DMS 273 (cell line): ENCODE measurements at regions not wholly inside any gene's neighbourhood (a gene's known extent, or its start where the extent isn't known, plus 50 kb on each side); places are given as distances from the start of the nearest gene placed in this dataset.
"Not testable (repeated sequence)": the region's sequence is repeated elsewhere in the genome, so short reads cannot be mapped to it uniquely, and the experiment has no call there.

Experiments used
- DNase-seq: peaks from one replicate; lab custom pipeline; 2025; ENCODE audit not compliant: unreplicated experiment; lab: John Stamatoyannopoulos, UW

GRCh38 chr10:90229486-90229885 lies 528.1 kb downstream of the KIF20B start:
- no peak for DNase-seq

DNA sequence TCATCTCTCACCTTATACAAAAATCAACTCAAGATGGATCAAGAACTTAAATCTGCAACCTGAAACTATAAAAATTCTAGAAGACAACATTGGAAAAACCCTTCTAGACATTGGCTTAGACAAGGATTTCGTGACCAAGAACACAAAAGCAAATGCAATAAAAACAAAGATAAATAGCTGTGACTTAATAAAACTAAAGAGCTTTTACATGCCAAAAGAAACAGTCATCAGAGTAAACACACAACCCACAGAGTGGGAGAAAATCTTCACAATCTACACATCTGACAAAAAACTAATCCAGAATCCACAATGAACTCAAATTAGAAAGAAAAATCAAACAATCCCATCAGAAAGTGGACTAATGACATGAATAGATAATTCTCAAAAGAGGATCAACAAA lies 532.4 kb downstream of the KIF20B start:
- DNase-seq = not testable (repeated sequence)

- DNase-seq = no peak
Measured at GRCh38 chr10:90245623-90246022, 544.2 kb downstream of the KIF20B start.

- not testable (repeated sequence) for DNase-seq
Measured at GRCh38 chr10:90250784-90251183, 549.4 kb downstream of the KIF20B start.

DNA sequence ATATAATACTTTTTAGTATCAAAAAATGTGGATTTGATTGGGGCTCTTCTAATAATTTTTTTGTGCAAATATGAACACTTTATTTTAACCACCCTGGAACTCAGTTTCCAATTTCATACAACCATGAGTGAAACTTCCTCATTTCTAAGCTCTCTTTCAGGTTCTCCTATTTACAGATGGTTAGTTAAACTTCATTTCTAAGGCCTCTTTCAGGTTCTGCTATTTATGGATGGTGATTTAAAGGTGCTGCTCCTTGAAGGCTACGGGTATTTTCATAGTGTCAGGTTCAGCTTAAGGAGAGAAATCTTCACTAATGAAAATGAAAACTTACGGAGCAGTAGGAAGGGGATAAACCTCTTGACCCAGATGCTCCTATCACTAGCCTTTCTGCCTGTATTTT lies 568.3 kb downstream of the KIF20B start:
- no peak for DNase-seq

DNA sequence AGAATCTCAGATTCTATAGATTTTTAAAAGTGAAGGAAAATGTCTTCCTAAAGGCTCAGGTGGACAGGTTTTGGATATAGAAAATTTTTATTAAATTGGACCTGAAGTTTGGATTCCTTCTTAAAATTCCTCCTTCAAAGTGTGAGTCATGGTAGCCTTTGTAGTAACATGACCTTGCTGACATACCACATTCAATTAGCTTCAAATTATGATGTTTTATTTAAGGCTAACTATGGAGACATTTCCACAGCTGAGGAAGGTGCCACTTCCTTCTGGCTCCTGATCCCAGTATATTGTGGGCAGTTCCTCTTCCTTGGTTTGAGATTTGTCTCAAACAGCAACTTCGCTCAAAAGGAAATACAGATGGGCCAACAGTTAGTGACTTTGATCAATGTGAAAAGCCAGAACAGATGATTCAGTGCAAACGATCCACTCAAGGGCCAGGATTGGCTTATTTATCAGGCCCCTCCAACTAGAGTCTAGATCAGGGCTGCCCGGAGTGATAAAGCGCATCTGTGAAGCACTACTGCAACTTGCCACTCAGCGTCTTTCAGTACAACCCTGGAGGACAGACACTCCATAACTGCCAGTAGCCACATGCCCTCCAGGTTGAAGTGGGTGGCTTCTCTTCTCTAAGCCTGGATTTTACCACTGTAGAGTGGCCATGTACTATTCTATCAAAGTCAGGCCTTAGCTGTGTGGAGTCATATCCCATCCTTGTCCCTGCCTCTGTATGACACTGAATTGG lies 573.5 kb downstream of the KIF20B start:
- DNase-seq = no peak

- peak; percentile 0 for DNase-seq
Measured at GRCh38 chr10:90276894-90277475, 575.6 kb downstream of the KIF20B start.

- DNase-seq = no peak
Measured at GRCh38 chr10:90286406-90286805, 571.4 kb downstream of the HTR7 start.

- DNase-seq = no peak
Measured at GRCh38 chr10:90286941-90287340, 570.9 kb downstream of the HTR7 start.

GRCh38 chr10:90288391-90288933 lies 569.4 kb downstream of the HTR7 start:
- DNase-seq = peak; percentile 1

DNA sequence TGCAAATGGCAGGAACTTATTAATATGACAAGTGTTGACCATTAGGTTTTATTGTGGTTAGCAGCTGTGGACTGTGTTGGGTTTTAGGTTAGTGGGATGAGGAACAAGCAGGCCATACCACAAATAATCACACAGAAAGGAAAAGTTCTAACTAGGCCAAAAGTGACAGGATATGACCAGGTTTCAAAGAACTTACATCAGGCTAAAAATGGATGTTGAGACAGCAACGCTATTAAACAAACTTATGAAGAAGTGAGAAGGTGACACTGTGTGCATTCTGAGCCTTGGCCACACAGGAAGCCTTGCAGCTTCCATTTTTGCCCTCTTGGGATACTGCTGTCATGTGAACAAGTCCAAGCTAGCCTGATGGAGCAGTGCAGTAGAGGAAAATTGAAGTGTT lies 568.8 kb downstream of the HTR7 start:
- DNase-seq = no peak

DNA sequence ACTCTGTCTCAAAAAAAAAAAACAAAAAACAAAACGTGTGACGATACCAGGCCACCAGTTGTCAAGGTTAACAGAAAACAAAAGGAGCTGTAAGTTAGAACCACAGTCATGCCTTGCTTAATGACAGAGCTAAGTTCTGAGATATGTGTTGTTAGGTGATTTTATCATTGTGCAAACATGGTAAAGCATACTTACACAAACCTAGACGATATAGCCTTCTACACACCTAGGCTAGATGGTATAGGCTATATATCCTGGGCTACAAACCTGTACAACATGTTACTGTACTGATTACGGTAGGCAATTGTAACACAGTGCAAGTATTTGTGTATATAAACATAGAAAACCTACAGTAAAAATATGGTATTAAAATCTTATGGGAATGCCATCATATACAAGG lies 564.2 kb downstream of the HTR7 start:
- DNase-seq = no peak

DNA sequence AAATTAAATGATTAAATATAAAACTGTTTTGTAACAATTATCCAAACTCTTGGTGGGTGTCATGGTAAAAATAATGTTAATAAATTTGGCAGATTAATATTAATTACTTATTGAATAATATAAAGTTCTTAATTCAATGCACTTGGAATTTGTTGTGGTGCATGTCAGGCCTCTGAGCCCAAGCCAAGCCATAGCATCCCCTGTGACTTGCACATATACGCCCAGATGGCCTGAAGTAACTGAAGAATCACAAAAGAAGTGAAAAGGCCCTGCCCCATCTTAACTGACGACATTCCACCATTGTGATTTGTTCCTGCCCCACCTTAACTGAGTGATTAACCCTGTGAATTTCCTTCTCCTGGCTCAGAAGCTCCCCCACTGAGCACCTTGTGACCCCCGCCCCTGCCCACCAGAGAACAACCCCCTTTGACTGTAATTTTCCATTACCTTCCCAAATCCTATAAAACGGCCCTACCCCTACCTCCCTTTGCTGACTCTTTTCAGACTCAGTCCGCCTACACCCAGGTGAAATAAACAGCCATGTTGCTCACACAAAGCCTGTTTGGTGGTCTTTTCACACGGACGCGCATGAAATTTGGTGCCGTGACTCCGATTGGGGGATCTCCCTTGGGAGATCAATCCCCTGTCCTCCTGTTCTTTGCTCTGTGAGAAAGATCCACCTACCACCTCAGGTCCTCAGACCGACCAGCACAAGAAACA lies 562.9 kb downstream of the HTR7 start:
- DNase-seq = not testable (repeated sequence)

DNA sequence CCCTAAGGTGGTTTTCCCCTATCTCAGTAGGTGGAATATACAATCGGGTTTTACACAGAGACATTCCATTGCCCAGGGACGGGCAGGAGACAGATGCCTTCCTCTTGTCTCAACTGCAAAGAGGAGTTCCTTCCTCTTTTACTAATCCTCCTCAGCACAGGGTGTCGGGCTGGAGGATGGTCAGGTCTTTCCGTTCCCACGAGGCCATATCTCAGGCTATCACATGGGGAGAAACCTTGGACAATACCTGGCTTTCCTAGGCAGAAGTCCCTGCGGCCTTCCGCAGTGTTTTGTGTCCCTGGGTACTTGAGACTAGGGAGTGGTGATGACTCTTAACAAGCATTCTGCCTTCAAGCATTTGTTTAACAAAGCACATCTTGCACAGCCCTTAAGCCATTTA lies 555.8 kb downstream of the HTR7 start:
- DNase-seq = not testable (repeated sequence)

GRCh38 chr10:90302758-90303481 lies 554.9 kb downstream of the HTR7 start:
- DNase-seq = no peak

- no peak for DNase-seq
Measured at GRCh38 chr10:90304533-90304932, 553.3 kb downstream of the HTR7 start.

GRCh38 chr10:90306187-90306586 lies 551.7 kb downstream of the HTR7 start:
- DNase-seq = no peak

- DNase-seq = no peak
Measured at GRCh38 chr10:90308223-90308622, 549.6 kb downstream of the HTR7 start.

DNA sequence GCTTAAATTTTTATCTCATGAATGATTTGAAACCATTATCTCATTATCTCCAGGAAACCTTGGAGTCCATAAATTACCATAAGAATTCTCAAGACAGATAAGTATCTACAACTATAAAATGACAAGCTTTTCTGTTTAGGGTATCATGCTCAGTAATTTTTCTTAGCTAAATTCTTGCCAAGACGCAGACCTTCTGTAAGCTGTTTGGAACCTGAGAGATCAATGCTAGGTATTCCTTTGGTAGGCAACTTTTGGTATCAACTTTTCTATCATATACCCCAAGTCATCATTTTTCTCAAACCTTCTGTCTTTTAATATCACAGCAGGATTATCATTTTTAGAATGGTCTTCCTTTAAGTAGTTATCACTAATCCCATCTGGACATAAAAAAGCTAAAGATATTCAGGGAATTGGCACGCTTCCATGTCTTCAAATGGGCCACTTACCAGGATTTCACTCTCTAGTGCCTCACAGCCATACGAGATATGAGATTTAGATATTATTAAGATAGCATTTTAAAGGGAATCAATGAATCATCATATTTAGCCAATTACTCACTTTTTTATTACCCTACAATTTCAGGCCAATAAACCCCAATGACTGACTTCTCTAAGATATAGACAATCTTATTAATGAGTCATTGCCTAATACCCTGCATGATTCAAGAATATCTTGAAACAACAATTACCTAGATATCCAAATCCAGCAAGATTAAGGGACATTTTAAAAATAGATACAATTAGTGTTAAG lies 544.1 kb downstream of the HTR7 start:
- DNase-seq = no peak

DNA sequence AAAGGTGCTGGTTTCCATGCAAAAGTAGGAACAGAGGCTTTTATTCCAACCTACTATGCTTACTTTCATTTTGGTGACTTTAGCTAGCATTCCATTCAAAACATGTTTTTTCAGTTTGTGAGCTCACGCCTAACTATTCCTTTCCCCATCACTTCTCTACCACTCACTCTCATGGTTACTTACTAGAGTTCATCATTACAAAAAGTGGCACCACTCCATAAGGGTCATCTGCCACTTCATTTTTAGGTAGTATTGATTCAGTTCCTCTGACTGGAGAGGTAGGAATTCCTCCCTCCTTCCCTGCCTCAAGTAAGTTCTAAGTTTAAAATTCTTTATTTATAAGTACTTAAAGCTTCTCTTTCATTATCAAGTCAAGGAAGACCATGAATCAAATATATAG lies 543.1 kb downstream of the HTR7 start:
- DNase-seq = no peak

DNA sequence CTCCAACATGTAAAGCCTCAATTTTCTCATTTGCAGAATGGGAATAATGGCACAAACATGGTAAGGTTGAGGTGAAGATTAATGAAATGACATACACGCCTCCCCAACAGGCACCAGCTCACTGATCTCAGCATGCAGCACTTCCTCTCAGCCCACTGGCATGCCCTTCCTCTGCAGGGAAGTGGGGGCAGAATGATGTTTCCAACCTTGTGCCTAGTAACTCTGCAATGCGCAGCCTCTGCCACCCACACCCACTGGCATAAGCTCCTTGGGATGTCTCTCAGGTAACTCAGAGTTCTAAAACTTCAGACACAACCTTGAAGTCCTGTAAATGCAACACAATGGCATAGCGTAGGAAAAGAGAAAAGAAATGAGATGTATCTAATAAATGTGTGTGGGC lies 540.7 kb downstream of the HTR7 start:
- no peak for DNase-seq
